SH-SY5Y (cell line): ENCODE measurements at regions not wholly inside any gene's neighbourhood (a gene's known extent, or its start where the extent isn't known, plus 50 kb on each side); places are given as distances from the start of the nearest gene placed in this dataset.

ENCODE experiments used
- GATA2 ChIP-seq: IDR thresholded peaks from 2 replicates; pipeline ENCODE4 v1.6.1; 2011; ENCODE audit warnings: mild to moderate bottlenecking, low read depth, low read length
- GATA3 ChIP-seq: IDR thresholded peaks from 2 replicates; pipeline ENCODE4 v1.6.1; 2011; ENCODE audit warnings: low read depth, mild to moderate bottlenecking, low read length, moderate library complexity

DNA sequence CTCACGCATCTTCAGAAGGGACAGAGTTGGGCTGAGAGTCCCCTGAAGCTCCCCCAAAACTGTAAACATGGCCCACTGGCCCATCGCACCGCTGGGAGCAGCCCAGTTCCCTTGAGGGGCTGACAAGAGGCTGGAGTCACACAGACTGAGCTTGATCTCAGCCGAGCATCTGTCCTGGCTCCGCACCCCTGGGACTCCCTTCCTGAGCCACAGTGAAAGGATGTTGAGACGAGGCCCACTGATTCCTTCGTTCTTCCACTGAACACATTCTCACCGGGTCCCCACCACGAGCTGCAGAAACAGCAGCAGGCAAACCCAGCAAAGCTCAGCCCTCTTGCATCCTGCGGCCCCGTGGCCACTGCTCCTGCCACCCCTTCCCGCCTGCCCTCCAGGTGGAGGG, 145.9 kb upstream of the CIBAR2 start:
- TF ChIP-seq GATA3 (no peak), GATA2 (no peak)
